Activated B cell treated with CpG ODN at 0.5 μM for 24 hours (primary cell): ENCODE measurements at regions not wholly inside any gene's neighbourhood (a gene's known extent, or its start where the extent isn't known, plus 50 kb on each side); places are given as distances from the start of the nearest gene placed in this dataset.

ENCODE experiments used
- ATAC-seq: fragments of 200-7000 bp; cut with Tn5 transposase; one replicate; pipeline ENCODE4 v1.10.0; 2021; ENCODE audit warnings: low read depth, mild to moderate bottlenecking, moderate library complexity
- CTCF ChIA-PET: fragments of 350-600 bp; sonication (Branson Sonifier 250); formaldehyde crosslinking; loops from one replicate; lab custom pipeline; 2021; ENCODE audit warnings: antibody characterized with exemption; lab: Charles Lee
- POLR2A ChIA-PET: fragments of 350-600 bp; sonication (Branson Sonifier 250); formaldehyde crosslinking; loops from one replicate; lab custom pipeline; 2021; ENCODE audit warnings: antibody characterized with exemption; lab: Charles Lee
- DNase-seq: peaks from one replicate; pipeline ENCODE4 v3.0.0; 2022
- H3K27ac Mint-ChIP-seq: one replicate; pipeline ENCODE4 v1.8.0; 2020; ENCODE audit warnings: mixed read lengths
- H3K27me3 Mint-ChIP-seq: one replicate; pipeline ENCODE4 v1.8.0; 2021; ENCODE audit warnings: mixed read lengths
- H3K36me3 Mint-ChIP-seq: one replicate; pipeline ENCODE4 v1.8.0; 2021; ENCODE audit warnings: low read depth, mixed read lengths
- H3K4me1 Mint-ChIP-seq: one replicate; pipeline ENCODE4 v1.8.0; 2021; ENCODE audit warnings: mixed read lengths
- H3K4me3 Mint-ChIP-seq: one replicate; pipeline ENCODE4 v1.8.0; 2020; ENCODE audit warnings: mild to moderate bottlenecking, mixed read lengths
- H3K9me3 Mint-ChIP-seq: one replicate; pipeline ENCODE4 v1.8.0; 2020; ENCODE audit warnings: mixed read lengths
- CTCF ChIP-seq: fragments of 200-600 bp; IDR thresholded peaks from one replicate; pipeline ENCODE4 v1.8.0; 2022; ENCODE audit warnings: antibody characterized with exemption, mild to moderate bottlenecking
- intact Hi-C: fragments of 100-400 bp; cut with micrococcal nuclease; formaldehyde crosslinking; loops from one replicate; pipeline ENCODE4 v1.15.1; 2024

- no peak overlapping the region for H3K27ac Mint-ChIP-seq
Measured at GRCh38 chr4:189046642-189047041, 894.0 kb upstream of the FRG1 start.

GRCh38 chr4:189048119-189048518, 892.6 kb upstream of the FRG1 start:
- Mint-ChIP-seq H3K27ac (no peak overlapping the region), H3K9me3 (peaks cover 6% of the 10 kb centered on the region), H3K36me3 (no peaks in the 10 kb centered on the region), H3K4me3 (no peak overlapping the region), H3K4me1 (no peaks in the 10 kb centered on the region), H3K27me3 (no peaks in the 10 kb centered on the region)
- no peak for ATAC-seq
- TF ChIP-seq CTCF, result no peak
- ChIA-PET CTCF (no interaction called here), POLR2A (no interaction called here)
- intact Hi-C loops, result no loop called here
- DNase-seq, result no peak

More at GRCh38 chr4:189046642-189047041, 894.0 kb upstream of the FRG1 start:
- no peak overlapping the region for H3K4me3 Mint-ChIP-seq
- TF ChIP-seq CTCF, result no peak
- no peaks in the 10 kb centered on the region for H3K4me1 Mint-ChIP-seq
- ATAC-seq (no peak), DNase-seq (no peak)
- ChIA-PET POLR2A (no interaction called here), CTCF (no interaction called here)
- intact Hi-C loops, result no loop called here
- H3K36me3 Mint-ChIP-seq, result no peaks in the 10 kb centered on the region
- H3K9me3 Mint-ChIP-seq, result peaks cover 8% of the 10 kb centered on the region
- H3K27me3 Mint-ChIP-seq, result no peaks in the 10 kb centered on the region

- Mint-ChIP-seq H3K36me3 (no peaks in the 10 kb centered on the region), H3K27me3 (no peaks in the 10 kb centered on the region), H3K4me3 (no peak overlapping the region), H3K4me1 (no peaks in the 10 kb centered on the region), H3K27ac (no peak overlapping the region), H3K9me3 (peaks cover 6% of the 10 kb centered on the region)
- CTCF ChIA-PET, result no interaction called here
- TF ChIP-seq CTCF, result no peak
- no peak for DNase-seq
- POLR2A ChIA-PET, result no interaction called here
- ATAC-seq, result no peak
- intact Hi-C loops, result no loop called here
Measured at GRCh38 chr4:189049682-189050081, 891.0 kb upstream of the FRG1 start.

- no peaks in the 10 kb centered on the region for H3K36me3 Mint-ChIP-seq
- no peaks in the 10 kb centered on the region for H3K27me3 Mint-ChIP-seq
- peaks cover 8% of the 10 kb centered on the region for H3K9me3 Mint-ChIP-seq
- DNase-seq, result no peak
- intact Hi-C loops, result no loop called here
- no peak for ATAC-seq
- H3K4me3 Mint-ChIP-seq, result no peak overlapping the region
- H3K4me1 Mint-ChIP-seq, result no peaks in the 10 kb centered on the region
- no peak overlapping the region for H3K27ac Mint-ChIP-seq
- ChIA-PET POLR2A (no interaction called here), CTCF (no interaction called here)
- no peak for TF ChIP-seq CTCF
Measured at GRCh38 chr4:189050643-189051042, 890.0 kb upstream of the FRG1 start.

- Mint-ChIP-seq H3K9me3 (peaks cover 2% of the 10 kb centered on the region), H3K27me3 (no peaks in the 10 kb centered on the region), H3K4me1 (no peaks in the 10 kb centered on the region), H3K27ac (no peak overlapping the region), H3K36me3 (no peaks in the 10 kb centered on the region), H3K4me3 (no peak overlapping the region)
- ATAC-seq (no peak), DNase-seq (no peak)
- CTCF ChIA-PET, result no interaction called here
- POLR2A ChIA-PET, result no interaction called here
- intact Hi-C loops, result no loop called here
- TF ChIP-seq CTCF, result no peak
Measured at GRCh38 chr4:189053621-189054020, 887.1 kb upstream of the FRG1 start.
